Stomach (tissue), 8 donors: ENCODE measurements at regions not wholly inside any gene's neighbourhood (a gene's known extent, or its start where the extent isn't known, plus 50 kb on each side); places are given as distances from the start of the nearest gene placed in this dataset.

Source experiments
- DNase-seq, 2 donors: peaks; one replicate each; pipeline versions ENCODE4 v3.0.0 to v3.0.0-alpha.2; 2013 to 2019
- H3K27ac ChIP-seq, 5 donors: fragments of 200-600 bp in 4 of 5; sonication (generic) in 4 of 5; one replicate each; pipeline ENCODE4 v1.5.1; 2013 to 2019; ENCODE audit warnings: mild to moderate bottlenecking in 1 of 5, moderate library complexity in 1 of 5
- H3K27me3 ChIP-seq, 3 donors: fragments of 200-600 bp; sonication (generic); one replicate each; pipeline ENCODE4 v1.5.1; 2017 to 2019; ENCODE audit warnings: mixed run types in 1 of 3
- H3K36me3 ChIP-seq, 4 donors: fragments of 200-600 bp; sonication (generic); 1 replicate in 3 of 4; 2 replicates in 1 of 4; pipeline ENCODE4 v1.5.1; 2016 to 2019
- H3K4me1 ChIP-seq, 4 donors: fragments of 200-600 bp; sonication (generic); one replicate each; pipeline ENCODE4 v1.5.1; 2016 to 2019
- H3K4me3 ChIP-seq, 4 donors: fragments of 200-600 bp; sonication (generic) in 3 of 4; one replicate each; pipeline ENCODE4 v1.5.1; 2016 to 2019; ENCODE audit warnings: mild to moderate bottlenecking in 1 of 4
- H3K9me3 ChIP-seq, 4 donors: fragments of 200-600 bp; sonication (generic); one replicate each; pipeline ENCODE4 v1.5.1; 2016 to 2019
- EP300 ChIP-seq: sonication (generic); formaldehyde crosslinking; IDR thresholded peaks from one replicate; pipeline ENCODE4 v1.6.1; 2017; ENCODE audit warnings: antibody characterized with exemption
- POLR2A ChIP-seq, 4 donors: fragments of 450-650 bp; IDR thresholded peaks; one replicate each; pipeline ENCODE4 v1.6.1; 2016; ENCODE audit warnings: antibody characterized with exemption in 4 of 4, control low read depth in 2 of 4, mild to moderate bottlenecking in 1 of 4, moderate library complexity in 1 of 4
- POLR2AphosphoS5 ChIP-seq, 3 donors: sonication (generic); formaldehyde crosslinking; IDR thresholded peaks; one replicate each; pipeline ENCODE4 v1.6.1; 2016; ENCODE audit warnings: antibody characterized with exemption in 3 of 3
- WGBS, 5 donors: extraction: QIAGEN DNeasy Blood & Tissue Kit in 3 of 5; methylation state at CpG; one replicate each; pipeline versions ENCODE4 v1.1.5 to v1.1.7; 2013 to 2018; 5-methylcytosine and 5-hydroxymethylcytosine counted together
- intact Hi-C: fragments of 100-400 bp; cut with DNase I; formaldehyde crosslinking; loops from one replicate; pipeline ENCODE4 v1.15.1; 2023; ENCODE audit warnings: low total_unique reads
- TF ChIP-seq, protein P1 (sequence below), 7 experiments: fragments of 450-650 bp in 4 of 7; fragments of 200-600 bp in 3 of 7; sonication (generic) in 3 of 7; IDR thresholded peaks; one replicate each; pipeline ENCODE4 v1.5.1; 2016 to 2019; ENCODE audit warnings: antibody characterized with exemption in 7 of 7, control low read depth in 2 of 7, mild to moderate bottlenecking in 1 of 7
- donor health status: healthy with polysubstance abuse.
- donor health status: Bipolar disorder and iron deficiency.
- donor health status: healthy.

DNA sequence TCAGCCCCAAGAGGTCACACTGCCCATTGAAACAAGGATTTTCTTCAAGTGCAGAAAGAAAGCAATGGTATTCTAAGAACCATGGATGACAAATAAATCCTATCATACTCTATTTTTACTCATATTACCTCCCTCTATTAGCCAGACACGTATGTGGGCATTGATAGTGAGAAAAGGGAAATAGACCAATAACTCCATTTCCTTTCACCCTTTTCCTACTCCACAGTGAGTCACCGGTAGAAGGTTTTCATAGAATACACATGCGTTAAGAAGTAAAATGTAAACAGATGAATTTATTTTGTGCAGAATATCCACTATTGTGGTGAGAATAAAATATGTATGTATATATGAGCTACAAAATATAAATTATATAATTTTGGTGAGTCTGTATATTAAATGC is 568.9 kb upstream of the ADGRL4 start:
- WGBS, 5 donors, result 43 to 68% (median 67%) methylated on average over 3 of the region's 3 CpGs
- intact Hi-C loops, result no loop called here
- Histone ChIP-seq H3K36me3 (no peaks in the 10 kb centered on the region), H3K9me3 (peaks cover 0 to 1% (median 0%) of the 10 kb centered on the region in 4 donors), H3K27me3 (no peaks in the 10 kb centered on the region), H3K27ac (no peak overlapping the region), H3K4me1 (no peaks in the 10 kb centered on the region), H3K4me3 (no peak overlapping the region)
- DNase-seq, result no peak
- no peak for TF ChIP-seq POLR2AphosphoS5 (IDR thresholded peaks at IDR 0.05)
- TF ChIP-seq, protein P1, sequence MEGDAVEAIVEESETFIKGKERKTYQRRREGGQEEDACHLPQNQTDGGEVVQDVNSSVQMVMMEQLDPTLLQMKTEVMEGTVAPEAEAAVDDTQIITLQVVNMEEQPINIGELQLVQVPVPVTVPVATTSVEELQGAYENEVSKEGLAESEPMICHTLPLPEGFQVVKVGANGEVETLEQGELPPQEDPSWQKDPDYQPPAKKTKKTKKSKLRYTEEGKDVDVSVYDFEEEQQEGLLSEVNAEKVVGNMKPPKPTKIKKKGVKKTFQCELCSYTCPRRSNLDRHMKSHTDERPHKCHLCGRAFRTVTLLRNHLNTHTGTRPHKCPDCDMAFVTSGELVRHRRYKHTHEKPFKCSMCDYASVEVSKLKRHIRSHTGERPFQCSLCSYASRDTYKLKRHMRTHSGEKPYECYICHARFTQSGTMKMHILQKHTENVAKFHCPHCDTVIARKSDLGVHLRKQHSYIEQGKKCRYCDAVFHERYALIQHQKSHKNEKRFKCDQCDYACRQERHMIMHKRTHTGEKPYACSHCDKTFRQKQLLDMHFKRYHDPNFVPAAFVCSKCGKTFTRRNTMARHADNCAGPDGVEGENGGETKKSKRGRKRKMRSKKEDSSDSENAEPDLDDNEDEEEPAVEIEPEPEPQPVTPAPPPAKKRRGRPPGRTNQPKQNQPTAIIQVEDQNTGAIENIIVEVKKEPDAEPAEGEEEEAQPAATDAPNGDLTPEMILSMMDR (IDR thresholded peaks at IDR 0.05), result no peak
- no peak for TF ChIP-seq EP300
- no peak for TF ChIP-seq POLR2A (IDR thresholded peaks at IDR 0.05)

DNA sequence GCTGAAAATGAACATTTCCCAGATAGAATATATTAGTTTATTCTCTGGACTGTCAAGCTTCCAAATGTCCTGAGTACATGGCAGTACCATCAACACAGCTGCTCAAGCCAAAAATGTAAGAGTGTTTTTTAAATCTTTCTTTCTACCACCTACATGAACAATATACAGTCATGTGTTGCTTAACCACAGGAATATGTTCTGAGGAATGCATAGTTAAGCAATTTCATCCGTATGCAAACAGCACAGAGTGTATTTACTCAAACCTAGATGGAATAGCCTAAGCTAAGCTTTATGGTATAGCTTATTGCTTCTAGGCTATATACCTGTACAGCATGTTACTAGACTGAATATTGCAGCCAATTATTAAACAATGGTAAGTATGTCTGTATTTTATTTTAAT is 561.9 kb upstream of the ADGRL4 start:
- TF ChIP-seq POLR2AphosphoS5 (IDR thresholded peaks at IDR 0.05), result no peak
- TF ChIP-seq, protein P1 (IDR thresholded peaks at IDR 0.05), result no peak
- TF ChIP-seq EP300, result no peak
- no peak for TF ChIP-seq POLR2A (IDR thresholded peaks at IDR 0.05)
- H3K9me3 ChIP-seq, result peaks cover 0 to 5% (median 0%) of the 10 kb centered on the region in 4 donors
- DNase-seq, result peak in 1 of 2 donors; percentile 5
- no peak overlapping the region for H3K27ac ChIP-seq
- H3K4me1 ChIP-seq, result no peaks in the 10 kb centered on the region
- WGBS, 5 donors, result 29 to 44% (median 36%) methylated on average over 1 of the region's 1 CpG
- H3K36me3 ChIP-seq, result no peaks in the 10 kb centered on the region
- H3K27me3 ChIP-seq, result no peaks in the 10 kb centered on the region
- H3K4me3 ChIP-seq, result no peak overlapping the region
- intact Hi-C loops, result no loop called here

DNA sequence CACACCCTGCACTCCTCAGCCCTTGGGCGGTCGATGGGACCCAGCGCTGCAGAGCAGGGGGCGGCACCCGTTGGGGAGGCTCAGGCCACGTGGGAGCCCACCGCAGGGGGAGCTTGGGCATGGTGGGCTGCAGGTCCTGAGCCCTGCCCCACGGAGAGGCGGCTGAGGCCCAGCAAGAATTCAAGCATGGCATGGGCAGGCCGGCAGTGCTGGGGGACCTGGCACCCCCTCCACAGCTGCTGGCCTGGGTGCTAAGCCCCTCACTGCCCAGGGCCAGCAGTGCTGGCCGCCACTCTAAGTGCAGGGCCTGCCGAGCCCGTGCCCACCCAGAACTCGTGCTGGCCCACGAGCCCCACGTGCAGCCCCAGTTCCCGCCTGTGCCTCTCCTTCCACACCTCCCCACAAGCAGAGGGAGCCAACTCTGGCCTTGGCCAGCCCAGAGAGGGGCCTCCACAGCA is 555.0 kb upstream of the ADGRL4 start:
- H3K9me3 ChIP-seq, result peaks cover 0 to 11% (median 8%) of the 10 kb centered on the region in 4 donors
- no peaks in the 10 kb centered on the region for H3K4me1 ChIP-seq
- H3K36me3 ChIP-seq, result no peaks in the 10 kb centered on the region
- intact Hi-C loops, result no loop called here
- no peak overlapping the region for H3K4me3 ChIP-seq
- 85 to 100% (median 89%) methylated on average over 3 to 17 of the region's 17 CpGs; no CpG with 5 or more reads in 1 of the 5 donors for WGBS, 5 donors
- no peak for TF ChIP-seq POLR2AphosphoS5 (IDR thresholded peaks at IDR 0.05)
- H3K27ac ChIP-seq, result no peak overlapping the region
- no peak for DNase-seq
- H3K27me3 ChIP-seq, result no peaks in the 10 kb centered on the region

DNA sequence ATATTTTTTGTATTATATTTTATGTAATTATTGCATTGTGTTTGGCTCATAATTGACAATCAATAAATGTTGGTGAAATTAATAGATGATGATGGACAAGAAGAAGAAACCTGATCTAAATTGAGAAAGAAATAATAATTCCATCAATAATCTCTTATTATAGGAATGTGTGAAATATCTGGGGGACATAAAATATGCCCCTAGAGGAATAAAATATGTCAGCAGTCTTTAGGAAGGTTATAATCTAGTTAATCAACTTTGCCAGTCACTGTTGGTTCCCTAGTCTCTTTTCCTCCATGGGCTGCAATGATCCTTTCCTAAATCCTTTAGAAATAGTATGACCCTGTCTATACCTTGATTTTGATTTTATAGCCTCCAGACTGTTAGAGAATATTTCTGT is 549.7 kb upstream of the ADGRL4 start:
- Histone ChIP-seq H3K27ac (no peak overlapping the region), H3K9me3 (peaks cover 0 to 2% (median under 1%) of the 10 kb centered on the region in 4 donors), H3K4me1 (no peaks in the 10 kb centered on the region), H3K4me3 (no peak overlapping the region), H3K36me3 (no peaks in the 10 kb centered on the region), H3K27me3 (no peaks in the 10 kb centered on the region)
- intact Hi-C loops, result no loop called here
- DNase-seq, result no peak
- TF ChIP-seq POLR2AphosphoS5 (IDR thresholded peaks at IDR 0.05) (no peak), EP300 (no peak), POLR2A (IDR thresholded peaks at IDR 0.05) (no peak)
- TF ChIP-seq, protein P1 (IDR thresholded peaks at IDR 0.05), result no peak

DNA sequence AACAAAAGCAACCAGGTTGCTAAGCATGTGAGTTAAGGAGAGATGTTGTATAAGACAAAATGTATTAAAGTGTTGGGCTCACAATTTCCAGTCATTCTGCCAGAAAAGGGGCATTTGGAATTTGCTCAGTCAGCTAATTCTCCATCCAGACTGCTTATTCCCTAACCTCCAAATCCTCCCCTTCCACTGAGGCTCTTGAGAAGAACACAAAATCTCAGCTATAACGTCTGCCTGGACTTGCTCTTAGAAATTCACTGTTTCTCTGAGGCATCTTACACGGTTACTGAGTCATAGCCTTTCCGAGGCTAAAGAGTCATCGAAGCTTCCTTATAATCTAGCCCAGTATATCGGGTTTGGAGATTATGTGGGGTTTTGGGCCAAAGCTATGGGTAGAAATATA is 548.2 kb upstream of the ADGRL4 start:
- no peak overlapping the region for H3K4me3 ChIP-seq
- no peaks in the 10 kb centered on the region for H3K36me3 ChIP-seq
- intact Hi-C loops, result no loop called here
- H3K4me1 ChIP-seq, result no peaks in the 10 kb centered on the region
- H3K9me3 ChIP-seq, result no peaks in the 10 kb centered on the region
- no peaks in the 10 kb centered on the region for H3K27me3 ChIP-seq
- H3K27ac ChIP-seq, result no peak overlapping the region
- TF ChIP-seq, protein P1 (IDR thresholded peaks at IDR 0.05), result no peak
- no peak for TF ChIP-seq POLR2A (IDR thresholded peaks at IDR 0.05)
- TF ChIP-seq EP300, result no peak
- no peak for TF ChIP-seq POLR2AphosphoS5 (IDR thresholded peaks at IDR 0.05)
- WGBS, 5 donors, result 61 to 79% (median 70%) methylated on average over 5 of the region's 5 CpGs
- DNase-seq, result no peak
